ENCODE measurements at regions not wholly inside any gene's neighbourhood (a gene's known extent, or its start where the extent isn't known, plus 50 kb on each side); places are given as distances from the start of the nearest gene placed in this dataset.

- no peak for TF ChIP-seq CTCF (IDR thresholded peaks at IDR 0.05)
- no peak for DNase-seq (ENCODE audit: low spot score)
- H3K4me3 ChIP-seq, result no peak overlapping the region
- H3K27ac ChIP-seq, result no peak overlapping the region
Measured at GRCh38 chr4:31946456-31946855, 1226.3 kb downstream of the PCDH7 start.

GRCh38 chr4:31947101-31947500, 1226.9 kb downstream of the PCDH7 start:
- Histone ChIP-seq H3K27ac (no peak overlapping the region), H3K4me3 (no peak overlapping the region)
- DNase-seq (ENCODE audit: low spot score), result no peak
- TF ChIP-seq CTCF (IDR thresholded peaks at IDR 0.05), result no peak

GRCh38 chr4:31949045-31949444, 1228.9 kb downstream of the PCDH7 start:
- DNase-seq (ENCODE audit: low spot score), result no peak
- no peak for TF ChIP-seq CTCF (IDR thresholded peaks at IDR 0.05)

GRCh38 chr4:31955346-31955745, 1235.2 kb downstream of the PCDH7 start:
- H3K27ac ChIP-seq, result no peak overlapping the region
- DNase-seq (ENCODE audit: low spot score), result no peak
- no peak for TF ChIP-seq CTCF (IDR thresholded peaks at IDR 0.05)
- no peak overlapping the region for H3K4me3 ChIP-seq

More at GRCh38 chr4:31949045-31949444, 1228.9 kb downstream of the PCDH7 start:
- H3K4me3 ChIP-seq, result no peak overlapping the region
- H3K27ac ChIP-seq, result no peak overlapping the region

GRCh38 chr4:31959972-31960371, 1239.8 kb downstream of the PCDH7 start:
- TF ChIP-seq CTCF (IDR thresholded peaks at IDR 0.05), result no peak
- no peak overlapping the region for H3K4me3 ChIP-seq
- H3K27ac ChIP-seq, result no peak overlapping the region
- no peak for DNase-seq (ENCODE audit: low spot score)

GRCh38 chr4:31964685-31965084, 1244.5 kb downstream of the PCDH7 start:
- no peak for DNase-seq (ENCODE audit: low spot score)
- no peak for TF ChIP-seq CTCF (IDR thresholded peaks at IDR 0.05)
- Histone ChIP-seq H3K27ac (no peak overlapping the region), H3K4me3 (no peak overlapping the region)

GRCh38 chr4:31968842-31969241, 1248.7 kb downstream of the PCDH7 start:
- Histone ChIP-seq H3K27ac (no peak overlapping the region), H3K4me3 (no peak overlapping the region)
- no peak for DNase-seq (ENCODE audit: low spot score)
- TF ChIP-seq CTCF (IDR thresholded peaks at IDR 0.05), result no peak
